ENCODE measurements at regions not wholly inside any gene's neighbourhood (a gene's known extent, or its start where the extent isn't known, plus 50 kb on each side); places are given as distances from the start of the nearest gene placed in this dataset.

- Histone ChIP-seq H4K20me1 (ENCODE audit: insufficient read depth, low read length) (no peaks in the 10 kb centered on the region), H3K9ac (ENCODE audit: low read length) (no peak overlapping the region), H2AFZ (ENCODE audit: low read length) (no peak overlapping the region), H3K4me2 (ENCODE audit: low read length) (no peak overlapping the region), H3K9me2 (ENCODE audit: low read depth, low read length) (no peaks in the 10 kb centered on the region), H3K36me3 (ENCODE audit: insufficient read depth, low read length) (no peaks in the 10 kb centered on the region), H3K79me2 (ENCODE audit: insufficient read depth, low read length) (no peaks in the 10 kb centered on the region), H3K4me3 (ENCODE audit: low read depth, low read length, poor library complexity, severe bottlenecking) (no peak overlapping the region), H3K4me1 (ENCODE audit: insufficient read depth, low read length, severe bottlenecking) (no peaks in the 10 kb centered on the region), H3K9me3 (ENCODE audit: low read length) (no peaks in the 10 kb centered on the region), H3K27me3 (ENCODE audit: insufficient read depth, low read length) (no peaks in the 10 kb centered on the region), H3F3A (ENCODE audit: insufficient read depth, low read length) (no peaks in the 10 kb centered on the region), H3K27ac (ENCODE audit: low read depth, low read length, poor library complexity, severe bottlenecking) (no peak overlapping the region)
- TF ChIP-seq, protein P1, sequence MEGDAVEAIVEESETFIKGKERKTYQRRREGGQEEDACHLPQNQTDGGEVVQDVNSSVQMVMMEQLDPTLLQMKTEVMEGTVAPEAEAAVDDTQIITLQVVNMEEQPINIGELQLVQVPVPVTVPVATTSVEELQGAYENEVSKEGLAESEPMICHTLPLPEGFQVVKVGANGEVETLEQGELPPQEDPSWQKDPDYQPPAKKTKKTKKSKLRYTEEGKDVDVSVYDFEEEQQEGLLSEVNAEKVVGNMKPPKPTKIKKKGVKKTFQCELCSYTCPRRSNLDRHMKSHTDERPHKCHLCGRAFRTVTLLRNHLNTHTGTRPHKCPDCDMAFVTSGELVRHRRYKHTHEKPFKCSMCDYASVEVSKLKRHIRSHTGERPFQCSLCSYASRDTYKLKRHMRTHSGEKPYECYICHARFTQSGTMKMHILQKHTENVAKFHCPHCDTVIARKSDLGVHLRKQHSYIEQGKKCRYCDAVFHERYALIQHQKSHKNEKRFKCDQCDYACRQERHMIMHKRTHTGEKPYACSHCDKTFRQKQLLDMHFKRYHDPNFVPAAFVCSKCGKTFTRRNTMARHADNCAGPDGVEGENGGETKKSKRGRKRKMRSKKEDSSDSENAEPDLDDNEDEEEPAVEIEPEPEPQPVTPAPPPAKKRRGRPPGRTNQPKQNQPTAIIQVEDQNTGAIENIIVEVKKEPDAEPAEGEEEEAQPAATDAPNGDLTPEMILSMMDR (IDR thresholded peaks at IDR 0.05; ENCODE audit: low read length): no peak
- no peak for TF ChIP-seq EZH2 (IDR thresholded peaks at IDR 0.05; ENCODE audit: borderline replicate concordance, low read length)
Observed at GRCh38 chr16:72357910-72358309, 186.0 kb upstream of the PMFBP1 start.

DNA sequence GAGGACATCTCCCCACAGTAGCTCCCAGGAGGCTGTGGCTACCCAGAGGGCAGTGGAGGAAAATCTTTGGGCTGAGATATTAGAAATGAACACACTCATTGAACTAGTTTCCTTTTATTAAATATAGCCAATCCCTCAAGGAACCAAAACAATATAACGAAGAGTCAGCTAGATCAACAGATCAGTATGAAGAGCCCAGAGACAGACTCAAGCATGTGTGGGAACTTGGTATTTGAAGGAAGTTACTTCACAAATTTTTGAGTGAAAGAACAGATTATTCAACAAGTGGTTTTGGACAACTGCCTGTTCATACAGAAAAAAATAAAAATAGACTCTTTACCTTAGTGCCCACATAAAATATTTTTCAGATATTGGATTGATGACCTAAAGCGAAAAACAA is 183.6 kb upstream of the PMFBP1 start:
- Histone ChIP-seq H3K4me2 (ENCODE audit: low read length) (no peak overlapping the region), H3K4me3 (ENCODE audit: low read depth, low read length, poor library complexity, severe bottlenecking) (no peak overlapping the region), H3K9me3 (ENCODE audit: low read length) (no peaks in the 10 kb centered on the region), H3K36me3 (ENCODE audit: insufficient read depth, low read length) (no peaks in the 10 kb centered on the region), H3K9me2 (ENCODE audit: low read depth, low read length) (no peaks in the 10 kb centered on the region), H2AFZ (ENCODE audit: low read length) (no peak overlapping the region), H3F3A (ENCODE audit: insufficient read depth, low read length) (no peaks in the 10 kb centered on the region), H3K79me2 (ENCODE audit: insufficient read depth, low read length) (no peaks in the 10 kb centered on the region), H3K9ac (ENCODE audit: low read length) (no peak overlapping the region), H3K27ac (ENCODE audit: low read depth, low read length, poor library complexity, severe bottlenecking) (no peak overlapping the region), H3K27me3 (ENCODE audit: insufficient read depth, low read length) (no peaks in the 10 kb centered on the region), H4K20me1 (ENCODE audit: insufficient read depth, low read length) (no peaks in the 10 kb centered on the region), H3K4me1 (ENCODE audit: insufficient read depth, low read length, severe bottlenecking) (no peaks in the 10 kb centered on the region)
- TF ChIP-seq EZH2 (IDR thresholded peaks at IDR 0.05; ENCODE audit: borderline replicate concordance, low read length): no peak
- TF ChIP-seq, protein P1 (IDR thresholded peaks at IDR 0.05; ENCODE audit: low read length): no peak

DNA sequence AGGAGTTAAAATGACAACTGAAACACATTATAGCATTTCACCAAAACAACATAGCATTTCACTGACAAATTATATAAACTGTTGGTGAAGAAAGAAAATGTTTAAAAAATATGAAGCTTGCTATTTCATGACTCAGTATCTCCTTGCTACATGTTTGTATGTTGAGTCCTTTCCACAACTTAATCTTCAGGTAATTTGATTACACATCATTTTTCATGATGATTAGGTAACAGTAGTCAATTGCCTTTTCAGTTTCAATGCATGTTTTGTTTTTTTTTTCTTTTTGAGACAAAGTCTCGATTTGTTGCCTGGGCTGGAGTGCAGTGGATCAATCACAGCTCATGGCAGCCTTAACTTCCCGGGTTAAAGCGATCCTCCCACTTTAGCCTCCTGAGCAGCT is 177.8 kb upstream of the PMFBP1 start:
- Histone ChIP-seq H3K27me3 (ENCODE audit: insufficient read depth, low read length) (no peaks in the 10 kb centered on the region), H3K4me2 (ENCODE audit: low read length) (no peak overlapping the region), H3K9me2 (ENCODE audit: low read depth, low read length) (no peaks in the 10 kb centered on the region), H3F3A (ENCODE audit: insufficient read depth, low read length) (no peaks in the 10 kb centered on the region), H3K9ac (ENCODE audit: low read length) (no peak overlapping the region), H3K79me2 (ENCODE audit: insufficient read depth, low read length) (no peaks in the 10 kb centered on the region), H3K27ac (ENCODE audit: low read depth, low read length, poor library complexity, severe bottlenecking) (no peak overlapping the region), H3K4me1 (ENCODE audit: insufficient read depth, low read length, severe bottlenecking) (no peaks in the 10 kb centered on the region), H4K20me1 (ENCODE audit: insufficient read depth, low read length) (no peaks in the 10 kb centered on the region), H3K4me3 (ENCODE audit: low read depth, low read length, poor library complexity, severe bottlenecking) (no peak overlapping the region), H2AFZ (ENCODE audit: low read length) (no peak overlapping the region), H3K9me3 (ENCODE audit: low read length) (no peaks in the 10 kb centered on the region), H3K36me3 (ENCODE audit: insufficient read depth, low read length) (no peaks in the 10 kb centered on the region)
- TF ChIP-seq EZH2 (IDR thresholded peaks at IDR 0.05; ENCODE audit: borderline replicate concordance, low read length): no peak
- TF ChIP-seq, protein P1 (IDR thresholded peaks at IDR 0.05; ENCODE audit: low read length): no peak

Measured in OCI-LY1 (cell line).